Stimulated activated effector memory CD8-positive, alpha-beta T cell treated with anti-CD3 and anti-CD28 coated beads, Interleukin-12 subunit alpha, Interleukin-12 subunit beta, amount 100 ng/mL, for 72 hours (primary cell): ENCODE measurements at regions not wholly inside any gene's neighbourhood (a gene's known extent, or its start where the extent isn't known, plus 50 kb on each side); places are given as distances from the start of the nearest gene placed in this dataset.
A peak's percentile ranks its signal among the peaks of the same experiment; 100 is the strongest.
"Not testable (repeated sequence)": the region's sequence is repeated elsewhere in the genome, so short reads cannot be mapped to it uniquely, and the experiment has no call there.

ENCODE experiments used
- ATAC-seq: fragments of 150-1000 bp; cut with Tn5 transposase; 2 replicates; pipeline ENCODE4 v1.10.0; 2021
- DNase-seq, 2 donors: peaks; one replicate each; pipeline ENCODE4 v3.0.0; 2021 to 2022; ENCODE audit warnings: low spot score in 2 of 2
- H3K27ac Mint-ChIP-seq: one replicate; pipeline ENCODE4 v1.8.0; 2022; ENCODE audit warnings: mild to moderate bottlenecking, mixed read lengths
- H3K36me3 Mint-ChIP-seq: one replicate; pipeline ENCODE4 v1.8.0; 2022; ENCODE audit warnings: mild to moderate bottlenecking, mixed read lengths
- H3K4me1 Mint-ChIP-seq: one replicate; pipeline ENCODE4 v1.8.0; 2022; ENCODE audit warnings: mixed read lengths
- H3K4me3 Mint-ChIP-seq: one replicate; pipeline ENCODE4 v1.8.0; 2022; ENCODE audit warnings: mild to moderate bottlenecking, mixed read lengths
- H3K9me3 Mint-ChIP-seq: one replicate; pipeline ENCODE4 v1.8.0; 2022; ENCODE audit warnings: mixed read lengths

GRCh38 chr7:17396692-17397091 lies 98.2 kb downstream of the AHR start:
- Mint-ChIP-seq H3K36me3 (no peaks in the 10 kb centered on the region), H3K27ac (no peak overlapping the region), H3K4me3 (no peak overlapping the region), H3K9me3 (peaks cover 7% of the 10 kb centered on the region), H3K4me1 (peaks cover 11% of the 10 kb centered on the region)
- DNase-seq (no peak), ATAC-seq (no peak)

GRCh38 chr7:17401791-17402627 lies 103.6 kb downstream of the AHR start:
- H3K27ac Mint-ChIP-seq, result peak overlapping the region; percentile 79
- DNase-seq (peak in 1 of 2 donors; percentile 53), ATAC-seq (peak; percentile 81)
- H3K4me3 Mint-ChIP-seq, result peak overlapping the region; percentile 52
- peaks cover 5% of the 10 kb centered on the region for H3K36me3 Mint-ChIP-seq
- H3K9me3 Mint-ChIP-seq, result no peaks in the 10 kb centered on the region
- peaks cover 24% of the 10 kb centered on the region for H3K4me1 Mint-ChIP-seq

- Mint-ChIP-seq H3K36me3 (peaks cover 5% of the 10 kb centered on the region), H3K27ac (peak overlapping the region; percentile 79), H3K4me3 (peak overlapping the region; percentile 52), H3K4me1 (peaks cover 24% of the 10 kb centered on the region), H3K9me3 (no peaks in the 10 kb centered on the region)
- DNase-seq, result peak in 1 of 2 donors; percentile 64
- ATAC-seq, result peak; percentile 82
Observed at GRCh38 chr7:17402628-17403278, 104.3 kb downstream of the AHR start.

- no peak for DNase-seq
- no peak overlapping the region for H3K4me3 Mint-ChIP-seq
- no peak overlapping the region for H3K27ac Mint-ChIP-seq
- H3K9me3 Mint-ChIP-seq, result no peaks in the 10 kb centered on the region
- peaks cover 24% of the 10 kb centered on the region for H3K4me1 Mint-ChIP-seq
- no peak for ATAC-seq
- peaks cover 5% of the 10 kb centered on the region for H3K36me3 Mint-ChIP-seq
Observed at GRCh38 chr7:17404006-17404405, 105.6 kb downstream of the AHR start.

GRCh38 chr7:17405786-17406185 lies 107.3 kb downstream of the AHR start:
- H3K36me3 Mint-ChIP-seq, result peaks cover 5% of the 10 kb centered on the region
- no peaks in the 10 kb centered on the region for H3K9me3 Mint-ChIP-seq
- no peak overlapping the region for H3K4me3 Mint-ChIP-seq
- DNase-seq (no peak), ATAC-seq (no peak)
- no peak overlapping the region for H3K27ac Mint-ChIP-seq
- H3K4me1 Mint-ChIP-seq, result peaks cover 23% of the 10 kb centered on the region

- ATAC-seq (no peak), DNase-seq (no peak)
- peaks cover 5% of the 10 kb centered on the region for H3K36me3 Mint-ChIP-seq
- no peak overlapping the region for H3K27ac Mint-ChIP-seq
- H3K9me3 Mint-ChIP-seq, result no peaks in the 10 kb centered on the region
- H3K4me3 Mint-ChIP-seq, result no peak overlapping the region
- peaks cover 13% of the 10 kb centered on the region for H3K4me1 Mint-ChIP-seq
Observed at GRCh38 chr7:17406738-17407137, 108.3 kb downstream of the AHR start.

GRCh38 chr7:17407229-17407628 lies 108.8 kb downstream of the AHR start:
- DNase-seq (no peak), ATAC-seq (no peak)
- Mint-ChIP-seq H3K27ac (no peak overlapping the region), H3K36me3 (peaks cover 5% of the 10 kb centered on the region), H3K9me3 (no peaks in the 10 kb centered on the region), H3K4me1 (peaks cover 9% of the 10 kb centered on the region), H3K4me3 (no peak overlapping the region)

GRCh38 chr7:17408245-17408903 lies 109.9 kb downstream of the AHR start:
- ATAC-seq (peak; percentile 71), DNase-seq (no peak)
- Mint-ChIP-seq H3K9me3 (no peaks in the 10 kb centered on the region), H3K4me3 (no peak overlapping the region), H3K27ac (no peak overlapping the region), H3K36me3 (no peaks in the 10 kb centered on the region), H3K4me1 (no peaks in the 10 kb centered on the region)

GRCh38 chr7:17408904-17409290 lies 110.4 kb downstream of the AHR start:
- no peak for ATAC-seq
- no peak overlapping the region for H3K27ac Mint-ChIP-seq
- H3K9me3 Mint-ChIP-seq, result no peaks in the 10 kb centered on the region
- no peaks in the 10 kb centered on the region for H3K36me3 Mint-ChIP-seq
- H3K4me1 Mint-ChIP-seq, result no peaks in the 10 kb centered on the region
- no peak overlapping the region for H3K4me3 Mint-ChIP-seq
- DNase-seq, result no peak

GRCh38 chr7:17411922-17412321 lies 113.5 kb downstream of the AHR start:
- no peaks in the 10 kb centered on the region for H3K9me3 Mint-ChIP-seq
- H3K27ac Mint-ChIP-seq, result no peak overlapping the region
- H3K4me3 Mint-ChIP-seq, result no peak overlapping the region
- ATAC-seq (no peak), DNase-seq (no peak)
- no peaks in the 10 kb centered on the region for H3K36me3 Mint-ChIP-seq
- no peaks in the 10 kb centered on the region for H3K4me1 Mint-ChIP-seq

GRCh38 chr7:17412883-17413282 lies 114.4 kb downstream of the AHR start:
- Mint-ChIP-seq H3K9me3 (no peaks in the 10 kb centered on the region), H3K27ac (no peak overlapping the region), H3K4me1 (no peaks in the 10 kb centered on the region), H3K36me3 (no peaks in the 10 kb centered on the region), H3K4me3 (no peak overlapping the region)
- DNase-seq (no peak), ATAC-seq (no peak)

GRCh38 chr7:17415955-17416354 lies 117.5 kb downstream of the AHR start:
- ATAC-seq, result no peak
- H3K27ac Mint-ChIP-seq, result no peak overlapping the region
- no peak overlapping the region for H3K4me3 Mint-ChIP-seq
- H3K36me3 Mint-ChIP-seq, result no peaks in the 10 kb centered on the region
- no peaks in the 10 kb centered on the region for H3K4me1 Mint-ChIP-seq
- H3K9me3 Mint-ChIP-seq, result no peaks in the 10 kb centered on the region
- DNase-seq, result no peak

- DNase-seq, H3K36me3 Mint-ChIP-seq, H3K4me1 Mint-ChIP-seq: not testable (repeated sequence)
Observed at GRCh38 chr7:17420308-17421015, 122.0 kb downstream of the AHR start.

GRCh38 chr7:17421941-17422340 lies 123.5 kb downstream of the AHR start:
- Mint-ChIP-seq H3K27ac (no peak overlapping the region), H3K4me1 (no peaks in the 10 kb centered on the region), H3K4me3 (no peak overlapping the region), H3K36me3 (no peaks in the 10 kb centered on the region), H3K9me3 (no peaks in the 10 kb centered on the region)
- ATAC-seq (no peak), DNase-seq (no peak)

More at GRCh38 chr7:17420308-17421015, 122.0 kb downstream of the AHR start:
- H3K27ac Mint-ChIP-seq, ATAC-seq, H3K9me3 Mint-ChIP-seq, H3K4me3 Mint-ChIP-seq: not testable (repeated sequence)

- H3K4me1 Mint-ChIP-seq, result no peaks in the 10 kb centered on the region
- peaks cover 3% of the 10 kb centered on the region for H3K9me3 Mint-ChIP-seq
- H3K27ac Mint-ChIP-seq, result no peak overlapping the region
- H3K36me3 Mint-ChIP-seq, result no peaks in the 10 kb centered on the region
- no peak overlapping the region for H3K4me3 Mint-ChIP-seq
- DNase-seq, result no peak
- ATAC-seq, result no peak
Observed at GRCh38 chr7:17422966-17423365, 124.5 kb downstream of the AHR start.
